Osteocyte (in vitro differentiated cells): ENCODE measurements at regions not wholly inside any gene's neighbourhood (a gene's known extent, or its start where the extent isn't known, plus 50 kb on each side); places are given as distances from the start of the nearest gene placed in this dataset.

ENCODE experiments used
- DNase-seq: peaks from one replicate; pipeline ENCODE4 v3.0.0; 2021; ENCODE audit warnings: mixed read lengths; ENCODE audit not compliant: unreplicated experiment; ENCODE audit errors: extremely low spot score
- H3K27ac Mint-ChIP-seq: one replicate; pipeline ENCODE4 v1.8.0; 2021; ENCODE audit warnings: mild to moderate bottlenecking, mixed read lengths; ENCODE audit not compliant: unreplicated experiment
- H3K27me3 Mint-ChIP-seq: one replicate; pipeline ENCODE4 v1.8.0; 2021; ENCODE audit warnings: mixed read lengths; ENCODE audit not compliant: unreplicated experiment
- H3K36me3 Mint-ChIP-seq: one replicate; pipeline ENCODE4 v1.8.0; 2021; ENCODE audit warnings: mixed read lengths; ENCODE audit not compliant: unreplicated experiment
- H3K4me1 Mint-ChIP-seq: one replicate; pipeline ENCODE4 v1.8.0; 2021; ENCODE audit warnings: mixed read lengths; ENCODE audit not compliant: unreplicated experiment
- H3K4me3 Mint-ChIP-seq: one replicate; pipeline ENCODE4 v1.8.0; 2021; ENCODE audit warnings: mild to moderate bottlenecking, moderate library complexity, mixed read lengths; ENCODE audit not compliant: unreplicated experiment
- H3K9me3 Mint-ChIP-seq: one replicate; pipeline ENCODE4 v1.8.0; 2021; ENCODE audit warnings: mixed read lengths; ENCODE audit not compliant: unreplicated experiment
- TF ChIP-seq, protein P1 (sequence below): fragments of 200-600 bp; sonication (generic); IDR thresholded peaks from 2 replicates; pipeline ENCODE4 v1.5.0; 2021; ENCODE audit warnings: antibody characterized with exemption, mild to moderate bottlenecking, moderate library complexity

DNA sequence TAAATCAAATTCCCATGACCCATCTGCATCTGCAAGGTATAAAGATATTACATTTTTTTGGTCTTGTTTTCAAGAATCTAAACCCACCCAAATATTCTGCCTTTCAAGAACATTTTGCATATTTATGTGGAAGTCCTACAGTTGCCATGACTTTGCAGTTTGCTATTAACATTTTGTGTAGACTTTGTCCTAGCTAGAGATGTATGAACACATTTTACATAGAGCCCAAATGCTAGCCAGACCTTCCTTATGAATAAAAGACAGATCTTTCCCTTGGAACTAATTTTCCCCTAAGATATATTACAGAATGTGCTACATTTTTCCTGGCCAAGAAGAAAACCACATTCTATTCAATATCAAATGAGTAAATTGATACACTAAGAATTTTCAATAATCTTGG, 772.5 kb downstream of the KCNA4 start:
- no peak for DNase-seq
- no peaks in the 10 kb centered on the region for H3K36me3 Mint-ChIP-seq
- H3K9me3 Mint-ChIP-seq: peaks cover 14% of the 10 kb centered on the region
- peaks cover 5% of the 10 kb centered on the region for H3K4me1 Mint-ChIP-seq
- H3K27ac Mint-ChIP-seq: no peak overlapping the region
- no peak overlapping the region for H3K4me3 Mint-ChIP-seq
- no peaks in the 10 kb centered on the region for H3K27me3 Mint-ChIP-seq
- TF ChIP-seq, protein P1, sequence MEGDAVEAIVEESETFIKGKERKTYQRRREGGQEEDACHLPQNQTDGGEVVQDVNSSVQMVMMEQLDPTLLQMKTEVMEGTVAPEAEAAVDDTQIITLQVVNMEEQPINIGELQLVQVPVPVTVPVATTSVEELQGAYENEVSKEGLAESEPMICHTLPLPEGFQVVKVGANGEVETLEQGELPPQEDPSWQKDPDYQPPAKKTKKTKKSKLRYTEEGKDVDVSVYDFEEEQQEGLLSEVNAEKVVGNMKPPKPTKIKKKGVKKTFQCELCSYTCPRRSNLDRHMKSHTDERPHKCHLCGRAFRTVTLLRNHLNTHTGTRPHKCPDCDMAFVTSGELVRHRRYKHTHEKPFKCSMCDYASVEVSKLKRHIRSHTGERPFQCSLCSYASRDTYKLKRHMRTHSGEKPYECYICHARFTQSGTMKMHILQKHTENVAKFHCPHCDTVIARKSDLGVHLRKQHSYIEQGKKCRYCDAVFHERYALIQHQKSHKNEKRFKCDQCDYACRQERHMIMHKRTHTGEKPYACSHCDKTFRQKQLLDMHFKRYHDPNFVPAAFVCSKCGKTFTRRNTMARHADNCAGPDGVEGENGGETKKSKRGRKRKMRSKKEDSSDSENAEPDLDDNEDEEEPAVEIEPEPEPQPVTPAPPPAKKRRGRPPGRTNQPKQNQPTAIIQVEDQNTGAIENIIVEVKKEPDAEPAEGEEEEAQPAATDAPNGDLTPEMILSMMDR: no peak

DNA sequence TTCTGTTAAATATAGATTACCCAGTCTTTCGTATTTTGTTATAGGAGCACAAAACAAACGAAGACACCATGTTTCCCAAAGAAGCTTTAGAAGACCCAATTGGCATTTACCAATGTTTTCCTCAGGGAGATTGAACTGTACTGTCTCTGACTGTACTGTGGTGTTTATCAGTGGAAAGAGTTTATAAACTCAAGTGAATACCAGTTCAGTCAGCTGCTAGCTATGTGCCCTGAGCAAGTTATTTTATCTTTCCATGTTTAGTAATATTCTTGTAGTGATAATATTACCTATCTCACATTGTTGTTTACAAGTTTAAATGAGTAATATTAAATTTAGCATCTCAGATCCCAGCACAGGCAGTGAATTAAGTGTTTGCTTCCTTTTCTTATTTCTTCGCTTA, 773.2 kb downstream of the KCNA4 start:
- no peaks in the 10 kb centered on the region for H3K27me3 Mint-ChIP-seq
- no peak overlapping the region for H3K4me3 Mint-ChIP-seq
- H3K9me3 Mint-ChIP-seq: peaks cover 7% of the 10 kb centered on the region
- H3K27ac Mint-ChIP-seq: no peak overlapping the region
- DNase-seq: no peak
- no peaks in the 10 kb centered on the region for H3K36me3 Mint-ChIP-seq
- H3K4me1 Mint-ChIP-seq: peaks cover 5% of the 10 kb centered on the region
- TF ChIP-seq, protein P1: no peak

DNA sequence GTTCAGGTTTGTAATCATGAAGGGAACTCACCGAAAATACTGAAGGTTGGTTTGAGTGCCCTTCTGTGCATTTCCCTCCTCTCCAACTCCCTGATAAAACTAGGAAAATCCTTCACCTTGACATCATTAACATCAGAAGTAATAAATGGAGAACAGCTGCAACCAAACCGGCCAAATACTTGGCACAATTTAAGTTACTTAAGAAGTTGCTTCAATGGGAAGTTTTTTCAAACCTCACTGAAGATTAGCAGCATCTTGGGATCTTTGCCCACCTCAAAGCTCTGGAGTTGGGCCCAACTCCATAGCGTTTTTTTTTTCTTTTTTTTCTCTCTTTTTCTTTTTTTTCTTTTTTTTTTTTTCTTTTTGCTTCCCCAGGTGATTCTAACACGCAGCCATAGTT, 784.8 kb downstream of the KCNA4 start:
- Mint-ChIP-seq H3K4me1 (peaks cover 2% of the 10 kb centered on the region), H3K27ac (no peak overlapping the region), H3K36me3 (no peaks in the 10 kb centered on the region), H3K4me3 (no peak overlapping the region), H3K27me3 (peaks cover 11% of the 10 kb centered on the region), H3K9me3 (peaks cover 5% of the 10 kb centered on the region)
- no peak for DNase-seq
- TF ChIP-seq, protein P1: no peak

DNA sequence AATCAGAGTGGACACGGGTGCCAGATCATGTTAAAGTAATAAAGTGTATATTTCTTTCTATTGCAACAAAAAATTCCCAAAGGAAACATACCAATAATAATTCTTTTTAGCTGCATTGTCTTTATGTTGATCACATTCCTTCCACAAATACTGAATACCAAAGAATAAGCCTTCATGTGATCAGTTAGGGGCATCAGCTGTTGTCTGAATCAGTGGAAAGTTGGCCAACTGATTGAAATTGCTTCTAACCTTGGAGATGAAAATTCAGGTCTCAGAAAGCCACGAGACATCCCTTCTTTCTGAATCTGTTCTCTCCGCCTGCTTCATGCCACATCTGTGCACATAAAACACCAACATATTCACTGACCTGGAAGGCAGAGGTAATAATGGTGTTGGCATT, 785.2 kb downstream of the KCNA4 start:
- H3K27ac Mint-ChIP-seq: no peak overlapping the region
- H3K27me3 Mint-ChIP-seq: peaks cover 11% of the 10 kb centered on the region
- H3K4me1 Mint-ChIP-seq: no peaks in the 10 kb centered on the region
- H3K4me3 Mint-ChIP-seq: no peak overlapping the region
- no peak for DNase-seq
- TF ChIP-seq, protein P1: no peak
- H3K9me3 Mint-ChIP-seq: peaks cover 5% of the 10 kb centered on the region
- no peaks in the 10 kb centered on the region for H3K36me3 Mint-ChIP-seq

DNA sequence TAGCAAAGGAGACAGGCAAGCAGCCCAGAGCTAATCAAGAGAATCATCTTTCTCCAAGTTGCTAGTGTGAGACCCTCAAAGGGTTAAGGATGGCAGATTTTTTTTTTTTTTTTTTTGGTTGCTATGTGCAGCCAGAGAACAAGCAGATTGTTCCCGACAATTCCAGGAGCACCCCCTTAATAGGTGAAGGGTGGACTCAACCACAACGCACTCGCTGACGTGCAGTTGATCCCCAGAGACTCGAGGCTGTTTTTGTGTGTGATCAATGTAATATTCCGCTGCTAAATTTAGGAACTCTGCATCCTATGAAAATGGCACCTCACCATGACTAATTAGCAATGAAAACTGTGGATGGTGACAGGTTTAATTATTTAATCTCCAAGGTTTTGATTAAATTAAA, 789.0 kb downstream of the KCNA4 start:
- DNase-seq: no peak
- Mint-ChIP-seq H3K27ac (no peak overlapping the region), H3K4me1 (no peaks in the 10 kb centered on the region), H3K4me3 (no peak overlapping the region), H3K9me3 (peaks cover 12% of the 10 kb centered on the region), H3K27me3 (peaks cover 7% of the 10 kb centered on the region), H3K36me3 (peaks cover 6% of the 10 kb centered on the region)
- TF ChIP-seq, protein P1: no peak
